ENCODE measurements at regions not wholly inside any gene's neighbourhood (a gene's known extent, or its start where the extent isn't known, plus 50 kb on each side); places are given as distances from the start of the nearest gene placed in this dataset.

DNA sequence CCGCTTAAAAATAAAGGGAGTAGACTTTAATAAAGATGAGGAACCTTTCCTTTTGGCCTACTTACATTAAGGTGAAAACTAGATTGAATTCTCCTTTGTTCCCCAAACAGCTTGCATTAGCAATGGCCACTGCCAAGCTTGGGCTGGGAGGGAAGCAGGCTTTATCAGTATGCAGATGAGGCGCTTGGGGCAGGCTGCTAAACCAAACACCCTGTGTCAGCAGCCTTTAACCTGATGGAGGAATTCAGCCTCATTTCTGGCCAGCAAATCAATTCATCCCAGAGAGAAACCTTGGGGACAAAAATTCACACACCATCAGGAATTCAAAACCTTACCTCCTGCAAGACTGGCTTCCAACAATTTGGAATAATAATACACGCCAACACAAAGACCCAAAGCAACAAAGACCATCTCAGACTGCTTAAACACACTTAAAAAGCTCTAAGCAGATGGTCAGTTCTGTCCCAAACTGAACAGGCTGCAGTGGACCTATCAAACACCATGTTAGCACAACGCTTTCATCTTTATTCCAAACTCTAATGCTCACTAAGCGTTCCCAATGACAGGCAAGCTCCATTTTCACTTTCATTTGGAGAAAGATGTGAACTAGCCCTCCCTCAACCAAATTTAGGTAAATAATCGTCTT is 255.1 kb upstream of the CMC1 start:
- intact Hi-C loops (cut with DNase I; ENCODE audit: low total_unique reads), result no loop called here
- WGBS, 5 donors, result 65 to 77% (median 71%) methylated on average over 6 of the region's 6 CpGs

DNA sequence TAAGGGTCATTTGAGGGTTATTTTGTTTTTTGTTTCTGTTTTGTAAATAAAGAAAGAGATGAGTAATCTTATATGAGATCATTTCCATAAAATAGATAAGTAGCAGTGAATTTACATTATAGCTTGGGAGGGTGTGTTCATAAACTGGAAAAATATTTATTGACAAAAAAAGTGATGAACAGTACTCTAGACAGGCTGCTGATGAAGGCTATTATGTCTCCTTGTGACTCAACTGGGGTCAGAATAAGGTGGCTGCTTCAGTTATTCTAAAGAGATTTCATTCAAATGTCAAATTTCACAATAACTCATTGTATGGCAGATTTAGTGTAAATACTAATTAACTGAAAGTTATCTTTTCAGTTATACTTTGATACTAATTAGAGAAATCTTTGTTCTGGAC is 251.1 kb upstream of the CMC1 start:
- Histone ChIP-seq H3K9me3 (no peaks in the 10 kb centered on the region), H3K4me1 (no peaks in the 10 kb centered on the region), H3K4me3 (no peak overlapping the region), H3K27ac (no peak overlapping the region), H3K27me3 (no peaks in the 10 kb centered on the region), H3K36me3 (no peaks in the 10 kb centered on the region)
- DNase-seq, result no peak
- no peak for TF ChIP-seq POLR2AphosphoS5 (IDR thresholded peaks at IDR 0.05)
- no peak for TF ChIP-seq POLR2A (IDR thresholded peaks at IDR 0.05)
- no peak for TF ChIP-seq EP300 (IDR thresholded peaks at IDR 0.05)
- TF ChIP-seq, protein P1, sequence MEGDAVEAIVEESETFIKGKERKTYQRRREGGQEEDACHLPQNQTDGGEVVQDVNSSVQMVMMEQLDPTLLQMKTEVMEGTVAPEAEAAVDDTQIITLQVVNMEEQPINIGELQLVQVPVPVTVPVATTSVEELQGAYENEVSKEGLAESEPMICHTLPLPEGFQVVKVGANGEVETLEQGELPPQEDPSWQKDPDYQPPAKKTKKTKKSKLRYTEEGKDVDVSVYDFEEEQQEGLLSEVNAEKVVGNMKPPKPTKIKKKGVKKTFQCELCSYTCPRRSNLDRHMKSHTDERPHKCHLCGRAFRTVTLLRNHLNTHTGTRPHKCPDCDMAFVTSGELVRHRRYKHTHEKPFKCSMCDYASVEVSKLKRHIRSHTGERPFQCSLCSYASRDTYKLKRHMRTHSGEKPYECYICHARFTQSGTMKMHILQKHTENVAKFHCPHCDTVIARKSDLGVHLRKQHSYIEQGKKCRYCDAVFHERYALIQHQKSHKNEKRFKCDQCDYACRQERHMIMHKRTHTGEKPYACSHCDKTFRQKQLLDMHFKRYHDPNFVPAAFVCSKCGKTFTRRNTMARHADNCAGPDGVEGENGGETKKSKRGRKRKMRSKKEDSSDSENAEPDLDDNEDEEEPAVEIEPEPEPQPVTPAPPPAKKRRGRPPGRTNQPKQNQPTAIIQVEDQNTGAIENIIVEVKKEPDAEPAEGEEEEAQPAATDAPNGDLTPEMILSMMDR (IDR thresholded peaks at IDR 0.05), result no peak
- intact Hi-C loops (cut with DNase I; ENCODE audit: low total_unique reads), result no loop called here

More for the DNA sequence above, 255.1 kb upstream of the CMC1 start:
- Histone ChIP-seq H3K4me3 (no peak overlapping the region), H3K9me3 (no peaks in the 10 kb centered on the region), H3K27me3 (no peaks in the 10 kb centered on the region), H3K27ac (no peak overlapping the region), H3K4me1 (no peaks in the 10 kb centered on the region), H3K36me3 (no peaks in the 10 kb centered on the region)
- no peak for DNase-seq
- TF ChIP-seq, protein P1 (IDR thresholded peaks at IDR 0.05), result no peak
- no peak for TF ChIP-seq POLR2AphosphoS5 (IDR thresholded peaks at IDR 0.05)
- TF ChIP-seq POLR2A (IDR thresholded peaks at IDR 0.05), result no peak
- no peak for TF ChIP-seq EP300 (IDR thresholded peaks at IDR 0.05)

DNA sequence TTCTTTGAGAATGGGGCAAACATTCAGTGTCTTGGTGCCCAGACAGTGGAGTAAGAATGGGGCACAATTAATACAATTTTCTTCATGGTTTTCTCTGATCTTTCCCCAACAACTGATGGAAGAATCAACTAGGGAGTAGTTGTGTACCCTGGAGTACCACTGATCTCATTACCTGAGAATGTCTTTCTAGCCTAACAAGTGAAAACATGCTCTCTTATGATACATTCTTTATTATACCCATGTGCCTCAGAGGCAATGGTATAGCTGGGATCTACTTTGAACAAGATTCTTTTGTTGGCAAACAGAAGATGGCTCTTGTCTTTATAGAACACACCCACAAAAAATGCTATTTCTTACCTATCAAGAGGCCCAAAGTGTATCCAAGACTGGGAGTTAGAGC is 250.6 kb upstream of the CMC1 start:
- Histone ChIP-seq H3K9me3 (no peaks in the 10 kb centered on the region), H3K36me3 (no peaks in the 10 kb centered on the region), H3K4me3 (no peak overlapping the region), H3K27me3 (no peaks in the 10 kb centered on the region), H3K4me1 (no peaks in the 10 kb centered on the region), H3K27ac (no peak overlapping the region)
- intact Hi-C loops (cut with DNase I; ENCODE audit: low total_unique reads), result no loop called here
- TF ChIP-seq POLR2AphosphoS5 (IDR thresholded peaks at IDR 0.05), result no peak
- no peak for TF ChIP-seq POLR2A (IDR thresholded peaks at IDR 0.05)
- TF ChIP-seq EP300 (IDR thresholded peaks at IDR 0.05), result no peak
- TF ChIP-seq, protein P1 (IDR thresholded peaks at IDR 0.05), result no peak
- no peak for DNase-seq

DNA sequence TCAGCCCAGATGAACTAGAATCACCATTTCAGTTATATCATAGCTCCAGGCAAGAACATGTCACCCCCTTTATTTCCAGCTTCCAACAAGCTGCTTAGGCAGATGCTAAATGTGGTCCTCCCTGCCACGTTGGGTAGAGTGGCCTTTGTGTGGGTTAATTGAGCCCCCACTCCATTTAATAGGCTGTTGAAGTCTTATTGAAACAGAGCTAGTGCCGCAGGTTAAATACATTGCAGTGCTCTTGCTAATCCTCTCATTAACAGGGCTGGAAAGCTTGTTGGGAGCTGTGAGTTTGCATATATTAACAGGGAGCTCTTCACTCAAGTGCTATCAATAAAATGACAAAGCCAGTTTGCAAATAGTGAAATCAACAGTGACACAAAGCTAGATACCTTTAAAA is 248.4 kb upstream of the CMC1 start:
- Histone ChIP-seq H3K4me3 (no peak overlapping the region), H3K27ac (no peak overlapping the region), H3K36me3 (no peaks in the 10 kb centered on the region), H3K9me3 (no peaks in the 10 kb centered on the region), H3K4me1 (no peaks in the 10 kb centered on the region), H3K27me3 (no peaks in the 10 kb centered on the region)
- intact Hi-C loops (cut with DNase I; ENCODE audit: low total_unique reads), result no loop called here
- DNase-seq, result no peak
- 33 to 51% (median 41%) methylated on average over 2 of the region's 2 CpGs for WGBS, 5 donors
- TF ChIP-seq POLR2AphosphoS5 (IDR thresholded peaks at IDR 0.05), result no peak

DNA sequence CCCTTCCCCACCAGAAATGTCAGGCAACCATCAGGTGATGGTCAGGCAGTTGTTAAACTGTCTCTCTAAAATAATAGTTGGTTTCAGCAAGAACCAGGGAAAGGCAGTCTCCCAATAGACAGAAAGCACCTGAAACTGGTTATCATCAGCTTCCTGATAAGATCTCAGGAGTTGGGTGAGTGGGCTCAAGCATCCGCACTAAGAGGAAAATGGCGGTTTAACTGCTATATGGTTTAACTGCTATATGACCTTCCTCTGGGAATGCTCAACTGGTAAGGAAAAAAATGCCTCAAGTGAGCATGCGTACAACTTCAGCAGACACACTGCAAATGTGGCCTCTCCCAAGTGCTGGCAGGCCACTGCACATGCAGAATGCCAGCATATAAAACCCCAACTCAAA is 240.8 kb upstream of the CMC1 start:
- TF ChIP-seq POLR2AphosphoS5 (IDR thresholded peaks at IDR 0.05) (no peak), POLR2A (IDR thresholded peaks at IDR 0.05) (no peak), EP300 (IDR thresholded peaks at IDR 0.05) (no peak)
- TF ChIP-seq, protein P1 (IDR thresholded peaks at IDR 0.05), result no peak

More for the DNA sequence above, 240.8 kb upstream of the CMC1 start:
- H3K27ac ChIP-seq, result no peak overlapping the region
- no peak overlapping the region for H3K4me3 ChIP-seq
- DNase-seq, result no peak
- no peaks in the 10 kb centered on the region for H3K4me1 ChIP-seq
- peaks cover 0 to 22% (median 12%) of the 10 kb centered on the region in 4 donors for H3K9me3 ChIP-seq
- no peaks in the 10 kb centered on the region for H3K27me3 ChIP-seq
- WGBS, 5 donors, result 92 to 99% (median 93%) methylated on average over 3 of the region's 3 CpGs
- no peaks in the 10 kb centered on the region for H3K36me3 ChIP-seq
- intact Hi-C loops (cut with DNase I; ENCODE audit: low total_unique reads), result no loop called here
